M059J (cell line): ENCODE measurements at regions not wholly inside any gene's neighbourhood (a gene's known extent, or its start where the extent isn't known, plus 50 kb on each side); places are given as distances from the start of the nearest gene placed in this dataset.

Source experiments
- DNase-seq: peaks from one replicate; pipeline ENCODE4 v3.0.0-alpha.2; 2012; ENCODE audit warnings: low read depth

- no peak for DNase-seq
These were observed 554.5 kb upstream of the WWC1 start for GRCh38 chr5:167736992-167737391.

- peak; percentile 90 for DNase-seq
These were observed 547.6 kb upstream of the WWC1 start for GRCh38 chr5:167743695-167744464.

- no peak for DNase-seq
These were observed 545.6 kb upstream of the WWC1 start for GRCh38 chr5:167745868-167746267.

- no peak for DNase-seq
These were observed 540.9 kb upstream of the WWC1 start for GRCh38 chr5:167750586-167750985.

GRCh38 chr5:167752936-167753335 lies 538.5 kb upstream of the WWC1 start:
- DNase-seq: no peak

- DNase-seq: no peak
These were observed 537.5 kb upstream of the WWC1 start for GRCh38 chr5:167753725-167754490.

GRCh38 chr5:167754501-167755021 lies 536.9 kb upstream of the WWC1 start:
- peak; percentile 94 for DNase-seq

GRCh38 chr5:167755420-167755819 lies 536.0 kb upstream of the WWC1 start:
- DNase-seq: peak; percentile 43

- peak; percentile 98 for DNase-seq
These were observed 532.2 kb upstream of the WWC1 start for GRCh38 chr5:167759057-167759821.

GRCh38 chr5:167763772-167764171 lies 527.7 kb upstream of the WWC1 start:
- peak; percentile 89 for DNase-seq

- no peak for DNase-seq
These were observed 526.7 kb upstream of the WWC1 start for GRCh38 chr5:167764641-167765289.

- no peak for DNase-seq
These were observed 526.1 kb upstream of the WWC1 start for GRCh38 chr5:167765352-167765751.

GRCh38 chr5:167766957-167767356 lies 524.5 kb upstream of the WWC1 start:
- no peak for DNase-seq

GRCh38 chr5:167767795-167768194 lies 523.6 kb upstream of the WWC1 start:
- peak; percentile 63 for DNase-seq

GRCh38 chr5:167769846-167770413 lies 521.5 kb upstream of the WWC1 start:
- peak; percentile 62 for DNase-seq

- DNase-seq: peak; percentile 89
These were observed 521.0 kb upstream of the WWC1 start for GRCh38 chr5:167770461-167770860.

GRCh38 chr5:167771571-167771970 lies 519.9 kb upstream of the WWC1 start:
- DNase-seq: no peak

GRCh38 chr5:167773668-167774301 lies 517.7 kb upstream of the WWC1 start:
- no peak for DNase-seq

- DNase-seq: peak; percentile 84
These were observed 513.7 kb upstream of the WWC1 start for GRCh38 chr5:167777746-167778145.

GRCh38 chr5:167778228-167778627 lies 513.2 kb upstream of the WWC1 start:
- DNase-seq: no peak

GRCh38 chr5:167779644-167780043 lies 511.8 kb upstream of the WWC1 start:
- DNase-seq: no peak
